HEK293 (cell line): ENCODE measurements at regions not wholly inside any gene's neighbourhood (a gene's known extent, or its start where the extent isn't known, plus 50 kb on each side); places are given as distances from the start of the nearest gene placed in this dataset.

Experiments used
- CTCF ChIA-PET: fragments of 350-600 bp; formaldehyde crosslinking; extraction: SDS; loops from one replicate; lab custom pipeline; 2021; ENCODE audit warnings: antibody characterized with exemption; lab: Yijun Ruan, JAX
- POLR2A ChIA-PET: fragments of 300-600 bp; formaldehyde crosslinking; extraction: SDS; loops from one replicate; lab custom pipeline; 2020; ENCODE audit warnings: antibody characterized with exemption, inconsistent platforms; lab: Yijun Ruan, JAX
- H3K27ac ChIP-seq: fragments of 200-500 bp; sonication (Bioruptor generic); 2 replicates; pipeline ENCODE4 v1.5.1; 2014; ENCODE audit warnings: low read depth, low read length, control low read depth, inconsistent platforms; ENCODE audit errors: extremely low read depth
- H3K36me3 ChIP-seq, 2 experiments: fragments of 200-500 bp in 1 of 2; sonication (Bioruptor generic) in 1 of 2; 1 replicate in 1 of 2; 2 replicates in 1 of 2; pipeline ENCODE4 v1.5.1; 2014 to 2017; ENCODE audit warnings: inconsistent platforms in 2 of 2, low read length in 2 of 2; ENCODE audit not compliant: control insufficient read depth in 2 of 2, insufficient read depth in 1 of 2
- H3K4me1 ChIP-seq: fragments of 200-500 bp; sonication (Bioruptor generic); 2 replicates; pipeline ENCODE4 v1.5.1; 2014; ENCODE audit warnings: mild to moderate bottlenecking, low read length, inconsistent platforms; ENCODE audit not compliant: control insufficient read depth, insufficient read depth
- H3K4me3 ChIP-seq: 2 replicates; pipeline ENCODE4 v1.5.1; 2011; ENCODE audit warnings: low read depth, mild to moderate bottlenecking, control low read depth, low read length, moderate library complexity
- H3K9me3 ChIP-seq: fragments of 200-500 bp; sonication (Bioruptor generic); 2 replicates; pipeline ENCODE4 v1.5.1; 2014; ENCODE audit warnings: low read depth, low read length, inconsistent platforms; ENCODE audit not compliant: control insufficient read depth, insufficient read depth
- GLIS1 ChIP-seq: fragments of 450-650 bp; formaldehyde crosslinking; IDR thresholded peaks from 2 replicates; pipeline ENCODE4 v1.5.1; 2016; ENCODE audit warnings: missing biosample characterization, missing genetic modification characterization
- KLF17 ChIP-seq: fragments of 450-650 bp; formaldehyde crosslinking; IDR thresholded peaks from 2 replicates; pipeline ENCODE4 v1.5.1; 2016; ENCODE audit warnings: missing biosample characterization, missing genetic modification characterization
- KLF9 ChIP-seq: fragments of 450-650 bp; formaldehyde crosslinking; IDR thresholded peaks from 2 replicates; pipeline ENCODE4 v1.5.1; 2016; ENCODE audit warnings: missing biosample characterization, missing genetic modification characterization, low read depth
- MEIS1 ChIP-seq: sonication (generic); formaldehyde crosslinking; IDR thresholded peaks from 2 replicates; pipeline ENCODE4 v1.8.1; 2022; ENCODE audit warnings: missing genetic modification reagents, mild to moderate bottlenecking, borderline replicate concordance
- MZF1 ChIP-seq: fragments of 450-650 bp; formaldehyde crosslinking; IDR thresholded peaks from 2 replicates; pipeline ENCODE4 v1.5.1; 2017; ENCODE audit warnings: missing biosample characterization, missing genetic modification characterization, borderline replicate concordance
- SCRT1 ChIP-seq: fragments of 450-650 bp; formaldehyde crosslinking; IDR thresholded peaks from 2 replicates; pipeline ENCODE4 v1.5.1; 2016; ENCODE audit warnings: missing biosample characterization, missing genetic modification characterization, borderline replicate concordance
- YY1 ChIP-seq: fragments of 450-650 bp; formaldehyde crosslinking; IDR thresholded peaks from 2 replicates; pipeline ENCODE4 v1.5.1; 2018; ENCODE audit warnings: missing biosample characterization, missing genetic modification characterization
- ZFHX2 ChIP-seq: fragments of 450-650 bp; formaldehyde crosslinking; conservative IDR thresholded peaks from 2 replicates; pipeline ENCODE4 v1.5.1; 2016; ENCODE audit warnings: missing biosample characterization, missing genetic modification characterization
- ZNF10 ChIP-seq: fragments of 450-650 bp; formaldehyde crosslinking; IDR thresholded peaks from 2 replicates; pipeline ENCODE4 v1.5.1; 2017; ENCODE audit warnings: missing biosample characterization, missing genetic modification characterization
- ZNF148 ChIP-seq: fragments of 450-650 bp; formaldehyde crosslinking; IDR thresholded peaks from 2 replicates; pipeline ENCODE4 v1.5.0; 2017; ENCODE audit warnings: missing biosample characterization, missing genetic modification characterization, borderline replicate concordance
- ZNF23 ChIP-seq: fragments of 450-650 bp; formaldehyde crosslinking; IDR thresholded peaks from 2 replicates; pipeline ENCODE4 v1.5.1; 2016; ENCODE audit warnings: missing biosample characterization, missing genetic modification characterization, borderline replicate concordance
- ZNF362 ChIP-seq: fragments of 450-650 bp; formaldehyde crosslinking; IDR thresholded peaks from 2 replicates; pipeline ENCODE4 v1.5.1; 2016; ENCODE audit warnings: missing biosample characterization, missing genetic modification characterization
- ZNF404 ChIP-seq: fragments of 450-650 bp; formaldehyde crosslinking; IDR thresholded peaks from 2 replicates; pipeline ENCODE4 v1.5.1; 2017; ENCODE audit warnings: missing biosample characterization, missing genetic modification characterization
- TF ChIP-seq, protein P1 (sequence below): fragments of 450-650 bp; formaldehyde crosslinking; optimal IDR thresholded peaks from 2 replicates; pipeline ENCODE3; 2016; ENCODE audit warnings: missing biosample characterization, mild to moderate bottlenecking, missing genetic modification characterization
- TF ChIP-seq, protein P2 (sequence below): fragments of 450-650 bp; formaldehyde crosslinking; IDR thresholded peaks from 2 replicates; pipeline ENCODE4 v1.5.1; 2016; ENCODE audit warnings: missing biosample characterization, missing genetic modification characterization

DNA sequence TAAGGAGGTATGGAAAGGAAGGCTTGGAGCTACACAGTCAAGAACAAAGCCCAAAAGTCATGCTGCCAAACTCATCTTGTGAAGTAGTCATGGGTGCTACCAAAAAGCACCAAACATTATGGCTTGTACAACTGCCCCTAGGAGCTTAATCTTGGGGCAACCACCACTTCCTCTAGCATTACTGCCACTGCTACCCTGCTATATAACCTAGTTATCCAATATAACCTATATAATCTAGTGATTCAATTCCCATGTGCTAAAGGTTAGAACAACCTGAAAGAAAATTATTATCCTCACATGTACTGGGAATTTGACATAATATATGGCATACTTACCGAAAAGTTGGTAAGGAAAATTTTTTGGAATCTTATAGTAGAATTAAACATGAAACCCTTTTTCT is 102.6 kb upstream of the RBBP8 start (continued):
- TF ChIP-seq ZNF23 (tag by site-specific recombination) (no peak), KLF9 (no peak), ZNF404 (no peak), MEIS1 (CRISPR knock-in tag) (no peak), KLF17 (tag by site-specific recombination) (no peak)
- TF ChIP-seq, protein P1, sequence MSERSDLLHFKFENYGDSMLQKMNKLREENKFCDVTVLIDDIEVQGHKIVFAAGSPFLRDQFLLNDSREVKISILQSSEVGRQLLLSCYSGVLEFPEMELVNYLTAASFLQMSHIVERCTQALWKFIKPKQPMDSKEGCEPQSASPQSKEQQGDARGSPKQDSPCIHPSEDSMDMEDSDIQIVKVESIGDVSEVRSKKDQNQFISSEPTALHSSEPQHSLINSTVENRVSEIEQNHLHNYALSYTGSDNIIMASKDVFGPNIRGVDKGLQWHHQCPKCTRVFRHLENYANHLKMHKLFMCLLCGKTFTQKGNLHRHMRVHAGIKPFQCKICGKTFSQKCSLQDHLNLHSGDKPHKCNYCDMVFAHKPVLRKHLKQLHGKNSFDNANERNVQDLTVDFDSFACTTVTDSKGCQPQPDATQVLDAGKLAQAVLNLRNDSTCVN (tag by site-specific recombination): no peak

DNA sequence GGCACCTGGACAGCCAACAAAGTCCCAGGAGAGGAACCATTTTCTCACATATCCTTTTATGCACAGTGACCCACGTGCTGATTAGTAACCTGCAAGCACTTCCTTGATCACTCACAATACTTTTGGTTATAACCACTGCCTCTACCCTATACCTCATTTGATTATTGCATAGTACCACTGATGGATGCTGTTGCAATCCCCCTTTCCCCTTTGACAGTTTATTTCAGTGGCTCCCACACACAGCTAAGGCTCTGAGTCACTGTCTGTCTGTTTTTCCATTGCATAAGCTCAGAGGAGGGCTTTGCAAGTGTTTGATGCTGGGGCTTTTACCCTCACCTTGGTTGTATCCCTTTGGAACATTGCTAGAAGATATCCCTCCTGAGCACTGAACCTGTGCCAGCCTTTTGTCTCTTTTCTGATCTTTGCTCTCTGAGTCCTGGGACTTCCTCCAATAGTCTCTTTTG is 101.7 kb upstream of the RBBP8 start:
- Histone ChIP-seq H3K9me3 (no peaks in the 10 kb centered on the region), H3K27ac (no peak overlapping the region), H3K4me1 (no peaks in the 10 kb centered on the region), H3K4me3 (no peak overlapping the region), H3K36me3 (no peaks in the 10 kb centered on the region)
- ChIA-PET POLR2A (no interaction called here), CTCF (interaction anchor here (1.3 to 1.8 kb wide), 3 partner anchors 15 to 152 kb away, joined by 5 to 7 read pairs (median 5); no protein-coding TSS in a partner anchor)
- TF ChIP-seq YY1 (tag by site-specific recombination) (no peak), ZFHX2 (tag by site-specific recombination) (peak; percentile 30; the same call in 1 of the 2 replicates), GLIS1 (tag by site-specific recombination) (peak; percentile 86), ZNF148 (tag by site-specific recombination) (no peak), ZNF404 (no peak), ZNF10 (tag by site-specific recombination) (no peak), SCRT1 (tag by site-specific recombination) (no peak), ZNF362 (no peak), MZF1 (0 out of 2 replicates have a peak, but pooled peaks have one; percentile 18)
- TF ChIP-seq, protein P2, sequence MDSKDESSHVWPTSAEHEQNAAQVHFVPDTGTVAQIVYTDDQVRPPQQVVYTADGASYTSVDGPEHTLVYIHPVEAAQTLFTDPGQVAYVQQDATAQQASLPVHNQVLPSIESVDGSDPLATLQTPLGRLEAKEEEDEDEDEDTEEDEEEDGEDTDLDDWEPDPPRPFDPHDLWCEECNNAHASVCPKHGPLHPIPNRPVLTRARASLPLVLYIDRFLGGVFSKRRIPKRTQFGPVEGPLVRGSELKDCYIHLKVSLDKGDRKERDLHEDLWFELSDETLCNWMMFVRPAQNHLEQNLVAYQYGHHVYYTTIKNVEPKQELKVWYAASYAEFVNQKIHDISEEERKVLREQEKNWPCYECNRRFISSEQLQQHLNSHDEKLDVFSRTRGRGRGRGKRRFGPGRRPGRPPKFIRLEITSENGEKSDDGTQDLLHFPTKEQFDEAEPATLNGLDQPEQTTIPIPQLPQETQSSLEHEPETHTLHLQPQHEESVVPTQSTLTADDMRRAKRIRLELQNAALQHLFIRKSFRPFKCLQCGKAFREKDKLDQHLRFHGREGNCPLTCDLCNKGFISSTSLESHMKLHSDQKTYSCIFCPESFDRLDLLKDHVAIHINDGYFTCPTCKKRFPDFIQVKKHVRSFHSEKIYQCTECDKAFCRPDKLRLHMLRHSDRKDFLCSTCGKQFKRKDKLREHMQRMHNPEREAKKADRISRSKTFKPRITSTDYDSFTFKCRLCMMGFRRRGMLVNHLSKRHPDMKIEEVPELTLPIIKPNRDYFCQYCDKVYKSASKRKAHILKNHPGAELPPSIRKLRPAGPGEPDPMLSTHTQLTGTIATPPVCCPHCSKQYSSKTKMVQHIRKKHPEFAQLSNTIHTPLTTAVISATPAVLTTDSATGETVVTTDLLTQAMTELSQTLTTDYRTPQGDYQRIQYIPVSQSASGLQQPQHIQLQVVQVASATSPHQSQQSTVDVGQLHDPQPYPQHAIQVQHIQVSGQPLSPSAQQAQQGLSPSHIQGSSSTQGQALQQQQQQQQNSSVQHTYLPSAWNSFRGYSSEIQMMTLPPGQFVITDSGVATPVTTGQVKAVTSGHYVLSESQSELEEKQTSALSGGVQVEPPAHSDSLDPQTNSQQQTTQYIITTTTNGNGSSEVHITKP (tag by site-specific recombination): 0 out of 2 replicates have a peak, but pooled peaks have one; percentile 21
